ENCODE measurements at regions not wholly inside any gene's neighbourhood (a gene's known extent, or its start where the extent isn't known, plus 50 kb on each side); places are given as distances from the start of the nearest gene placed in this dataset.
"Not testable (repeated sequence)": the region's sequence is repeated elsewhere in the genome, so short reads cannot be mapped to it uniquely, and the experiment has no call there.

- no peak overlapping the region for H3K4me2 ChIP-seq (ENCODE audit: insufficient read depth, low read length, poor library complexity, severe bottlenecking)
- no peak overlapping the region for H2BK15ac ChIP-seq (ENCODE audit: low read length)
- H3K18ac ChIP-seq (ENCODE audit: low read length): no peak overlapping the region
- peaks cover 0 to 1% of the 10 kb centered on the region in 2 donors for H3K4me1 ChIP-seq (ENCODE audit: control insufficient read depth in 2 of 2, insufficient read depth in 1 of 2, low read depth in 1 of 2, low read length in 2 of 2)
- H3K79me1 ChIP-seq (ENCODE audit: low read depth, low read length): no peaks in the 10 kb centered on the region
- H3K14ac ChIP-seq (ENCODE audit: low read length): no peak overlapping the region
- H3K9me3 ChIP-seq (replicated peaks in 1 of 2; ENCODE audit: control insufficient read depth in 2 of 2, insufficient read depth in 1 of 2, low read depth in 1 of 2, low read length in 2 of 2): no peaks in the 10 kb centered on the region
- no peak overlapping the region for H2BK120ac ChIP-seq (ENCODE audit: low read depth, low read length)
- no peak overlapping the region for H2BK12ac ChIP-seq (ENCODE audit: low read length)
- no peaks in the 10 kb centered on the region for H3K36me3 ChIP-seq (replicated peaks in 1 of 2; ENCODE audit: control insufficient read depth in 2 of 2, insufficient read depth in 2 of 2, low read length in 2 of 2)
- H3K4me3 ChIP-seq (ENCODE audit: low read length in 2 of 2): no peak overlapping the region
- DNase-seq (ENCODE audit: low spot score): no peak
- WGBS, 2 donors (ENCODE audit: extremely low coverage in 2 of 2, insufficient read length in 2 of 2, insufficient replicate concordance in 1 of 2): no CpG with 5 or more reads among the region's 1 CpG
- no peaks in the 10 kb centered on the region for H3K27me3 ChIP-seq (ENCODE audit: control insufficient read depth in 3 of 3, insufficient read depth in 3 of 3, low read depth in 1 of 3, low read length in 3 of 3)
- no peak overlapping the region for H3K9ac ChIP-seq (ENCODE audit: low read depth, low read length, poor library complexity)
- H3K27ac ChIP-seq (replicated peaks; ENCODE audit: low read length): no peak overlapping the region
- no peak overlapping the region for H3K4ac ChIP-seq (ENCODE audit: low read length)
- no peak overlapping the region for H3K23ac ChIP-seq (ENCODE audit: low read depth, low read length, poor library complexity)
- no peak overlapping the region for H2AFZ ChIP-seq (ENCODE audit: low read length)
- no peak overlapping the region for H4K8ac ChIP-seq (ENCODE audit: low read depth, low read length)
- no peak overlapping the region for H2AK5ac ChIP-seq (ENCODE audit: low read depth, low read length)
- H4K91ac ChIP-seq (ENCODE audit: low read depth, low read length, poor library complexity): no peak overlapping the region
- H2BK5ac ChIP-seq (ENCODE audit: low read length): no peak overlapping the region
Measured at GRCh38 chr4:115505326-115505725, 391.9 kb upstream of the NDST4 start.

DNA sequence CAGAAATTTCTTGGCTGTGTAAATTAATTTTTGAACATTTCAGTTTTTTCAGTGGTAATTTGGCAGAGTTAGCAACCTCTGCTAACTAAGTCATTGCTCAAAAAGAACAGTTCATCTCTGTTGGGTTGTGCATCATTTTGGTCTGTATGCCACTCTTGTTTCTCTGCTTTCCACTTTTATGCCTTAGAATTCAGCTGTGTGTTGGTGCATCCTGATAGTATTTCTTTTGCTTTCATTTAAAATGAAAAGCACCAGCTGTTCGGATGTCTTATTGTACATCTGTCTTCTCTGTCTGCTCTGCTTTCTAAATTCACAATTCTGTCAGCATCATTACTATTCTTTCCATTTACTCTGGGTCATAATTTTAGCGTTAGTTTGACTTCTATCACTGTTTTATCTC, 388.2 kb upstream of the NDST4 start:
- no peaks in the 10 kb centered on the region for H3K27me3 ChIP-seq (ENCODE audit: control insufficient read depth in 3 of 3, insufficient read depth in 3 of 3, low read depth in 1 of 3, low read length in 3 of 3)
- WGBS, 2 donors (ENCODE audit: extremely low coverage in 2 of 2, insufficient read length in 2 of 2, insufficient replicate concordance in 1 of 2): no CpG with 5 or more reads among the region's 2 CpGs

DNA sequence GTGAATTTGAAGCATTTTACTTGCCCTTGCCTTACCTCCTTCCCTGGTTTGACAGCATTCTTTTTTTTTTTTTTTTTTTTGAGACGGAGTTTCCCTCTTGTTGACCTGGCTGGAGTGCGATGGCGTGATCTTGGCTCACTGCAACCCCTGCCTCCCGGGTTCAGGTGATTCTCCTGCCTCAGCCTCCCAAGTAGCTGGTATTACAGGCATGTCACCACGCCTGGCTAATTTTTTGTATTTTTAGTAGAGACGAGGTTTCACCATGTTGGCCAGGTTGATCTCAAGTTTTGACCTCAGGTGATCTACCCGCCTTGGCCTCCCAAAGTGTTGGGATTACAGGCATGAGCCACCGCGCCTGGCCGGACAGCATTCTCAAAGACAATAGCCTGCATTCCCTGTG, 380.4 kb upstream of the NDST4 start:
- H4K8ac ChIP-seq (ENCODE audit: low read depth, low read length); H3K4me1 ChIP-seq (ENCODE audit: control insufficient read depth in 2 of 2, insufficient read depth in 1 of 2, low read depth in 1 of 2, low read length in 2 of 2); H3K27ac ChIP-seq (replicated peaks; ENCODE audit: low read length); H2AFZ ChIP-seq (ENCODE audit: low read length); H3K9ac ChIP-seq (ENCODE audit: low read depth, low read length, poor library complexity); H4K91ac ChIP-seq (ENCODE audit: low read depth, low read length, poor library complexity); H3K4me2 ChIP-seq (ENCODE audit: insufficient read depth, low read length, poor library complexity, severe bottlenecking); DNase-seq (ENCODE audit: low spot score); H3K14ac ChIP-seq (ENCODE audit: low read length); H3K27me3 ChIP-seq (ENCODE audit: control insufficient read depth in 3 of 3, insufficient read depth in 3 of 3, low read depth in 1 of 3, low read length in 3 of 3); H2BK12ac ChIP-seq (ENCODE audit: low read length); H3K4ac ChIP-seq (ENCODE audit: low read length); H2AK5ac ChIP-seq (ENCODE audit: low read depth, low read length); H2BK15ac ChIP-seq (ENCODE audit: low read length); H3K18ac ChIP-seq (ENCODE audit: low read length); H3K79me1 ChIP-seq (ENCODE audit: low read depth, low read length); H3K9me3 ChIP-seq (replicated peaks in 1 of 2; ENCODE audit: control insufficient read depth in 2 of 2, insufficient read depth in 1 of 2, low read depth in 1 of 2, low read length in 2 of 2); H3K36me3 ChIP-seq (replicated peaks in 1 of 2; ENCODE audit: control insufficient read depth in 2 of 2, insufficient read depth in 2 of 2, low read length in 2 of 2); H3K23ac ChIP-seq (ENCODE audit: low read depth, low read length, poor library complexity); H2BK120ac ChIP-seq (ENCODE audit: low read depth, low read length); H3K4me3 ChIP-seq (ENCODE audit: low read length in 2 of 2); H2BK5ac ChIP-seq (ENCODE audit: low read length): not testable (repeated sequence)
- WGBS, 2 donors (ENCODE audit: extremely low coverage in 2 of 2, insufficient read length in 2 of 2, insufficient replicate concordance in 1 of 2): no CpG with 5 or more reads among the region's 10 CpGs

More for the DNA sequence above, 388.2 kb upstream of the NDST4 start:
- Histone ChIP-seq H2AFZ (ENCODE audit: low read length) (no peak overlapping the region), H3K9me3 (replicated peaks in 1 of 2; ENCODE audit: control insufficient read depth in 2 of 2, insufficient read depth in 1 of 2, low read depth in 1 of 2, low read length in 2 of 2) (no peaks in the 10 kb centered on the region), H2BK120ac (ENCODE audit: low read depth, low read length) (no peak overlapping the region), H4K91ac (ENCODE audit: low read depth, low read length, poor library complexity) (no peak overlapping the region), H3K18ac (ENCODE audit: low read length) (no peak overlapping the region), H3K36me3 (replicated peaks in 1 of 2; ENCODE audit: control insufficient read depth in 2 of 2, insufficient read depth in 2 of 2, low read length in 2 of 2) (no peaks in the 10 kb centered on the region), H2AK5ac (ENCODE audit: low read depth, low read length) (no peak overlapping the region), H3K79me1 (ENCODE audit: low read depth, low read length) (no peaks in the 10 kb centered on the region), H2BK5ac (ENCODE audit: low read length) (no peak overlapping the region), H3K4ac (ENCODE audit: low read length) (no peak overlapping the region), H3K4me2 (ENCODE audit: insufficient read depth, low read length, poor library complexity, severe bottlenecking) (no peak overlapping the region), H3K23ac (ENCODE audit: low read depth, low read length, poor library complexity) (no peak overlapping the region), H4K8ac (ENCODE audit: low read depth, low read length) (no peak overlapping the region), H3K9ac (ENCODE audit: low read depth, low read length, poor library complexity) (no peak overlapping the region), H3K4me1 (ENCODE audit: control insufficient read depth in 2 of 2, insufficient read depth in 1 of 2, low read depth in 1 of 2, low read length in 2 of 2) (peaks cover 0 to 1% of the 10 kb centered on the region in 2 donors), H3K4me3 (ENCODE audit: low read length in 2 of 2) (no peak overlapping the region), H2BK15ac (ENCODE audit: low read length) (no peak overlapping the region), H3K27ac (replicated peaks; ENCODE audit: low read length) (no peak overlapping the region), H3K14ac (ENCODE audit: low read length) (no peak overlapping the region), H2BK12ac (ENCODE audit: low read length) (no peak overlapping the region)
- no peak for DNase-seq (ENCODE audit: low spot score)

- H3K4me3 ChIP-seq (ENCODE audit: low read length in 2 of 2): no peak overlapping the region
- no peaks in the 10 kb centered on the region for H3K9me3 ChIP-seq (replicated peaks in 1 of 2; ENCODE audit: control insufficient read depth in 2 of 2, insufficient read depth in 1 of 2, low read depth in 1 of 2, low read length in 2 of 2)
- H4K91ac ChIP-seq (ENCODE audit: low read depth, low read length, poor library complexity): no peak overlapping the region
- no peaks in the 10 kb centered on the region for H3K36me3 ChIP-seq (replicated peaks in 1 of 2; ENCODE audit: control insufficient read depth in 2 of 2, insufficient read depth in 2 of 2, low read length in 2 of 2)
- no peak overlapping the region for H2BK5ac ChIP-seq (ENCODE audit: low read length)
- no peak overlapping the region for H2AFZ ChIP-seq (ENCODE audit: low read length)
- no peak overlapping the region for H3K4me2 ChIP-seq (ENCODE audit: insufficient read depth, low read length, poor library complexity, severe bottlenecking)
- H4K8ac ChIP-seq (ENCODE audit: low read depth, low read length): no peak overlapping the region
- no peak overlapping the region for H3K23ac ChIP-seq (ENCODE audit: low read depth, low read length, poor library complexity)
- no CpG with 5 or more reads among the region's 1 CpG for WGBS, 2 donors (ENCODE audit: extremely low coverage in 2 of 2, insufficient read length in 2 of 2, insufficient replicate concordance in 1 of 2)
- H2BK15ac ChIP-seq (ENCODE audit: low read length): no peak overlapping the region
- no peak overlapping the region for H2BK120ac ChIP-seq (ENCODE audit: low read depth, low read length)
- no peak overlapping the region for H3K9ac ChIP-seq (ENCODE audit: low read depth, low read length, poor library complexity)
- H3K14ac ChIP-seq (ENCODE audit: low read length): no peak overlapping the region
- H3K4me1 ChIP-seq (ENCODE audit: control insufficient read depth in 2 of 2, insufficient read depth in 1 of 2, low read depth in 1 of 2, low read length in 2 of 2): no peaks in the 10 kb centered on the region
- no peak overlapping the region for H2AK5ac ChIP-seq (ENCODE audit: low read depth, low read length)
- H3K27ac ChIP-seq (replicated peaks; ENCODE audit: low read length): no peak overlapping the region
- no peak for DNase-seq (ENCODE audit: low spot score)
- H3K27me3 ChIP-seq (ENCODE audit: control insufficient read depth in 3 of 3, insufficient read depth in 3 of 3, low read depth in 1 of 3, low read length in 3 of 3): no peaks in the 10 kb centered on the region
- H3K18ac ChIP-seq (ENCODE audit: low read length): no peak overlapping the region
- no peak overlapping the region for H3K4ac ChIP-seq (ENCODE audit: low read length)
- no peak overlapping the region for H2BK12ac ChIP-seq (ENCODE audit: low read length)
- H3K79me1 ChIP-seq (ENCODE audit: low read depth, low read length): no peaks in the 10 kb centered on the region
Measured at GRCh38 chr4:115491686-115492085, 378.3 kb upstream of the NDST4 start.

All from neuronal stem cell (in vitro differentiated cells).